GM03348 (cell line): ENCODE measurements at regions not wholly inside any gene's neighbourhood (a gene's known extent, or its start where the extent isn't known, plus 50 kb on each side); places are given as distances from the start of the nearest gene placed in this dataset.
A peak's percentile ranks its signal among the peaks of the same experiment; 100 is the strongest.

Source experiments
- DNase-seq: peaks from one replicate; pipeline ENCODE4 v3.0.0; 2012; ENCODE audit warnings: low spot score

DNA sequence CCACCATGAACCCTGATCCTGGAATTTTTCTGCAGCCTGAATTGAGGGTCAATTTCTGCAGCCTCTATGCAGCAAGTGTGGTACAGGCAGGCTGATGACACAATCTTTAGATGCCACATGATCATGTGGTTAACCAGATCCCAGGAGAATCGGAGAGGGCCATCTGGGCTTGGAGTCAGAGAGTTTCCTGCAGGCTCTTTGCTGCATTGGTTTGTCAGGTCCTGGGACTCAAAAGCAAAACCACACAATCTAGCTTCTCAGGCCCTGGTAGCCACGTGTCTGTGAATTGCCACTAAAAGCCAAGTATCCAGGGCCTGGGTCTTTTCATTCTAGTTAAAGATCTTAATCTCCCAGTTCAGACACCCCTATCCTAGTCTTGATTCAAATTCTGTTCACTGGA, 464.5 kb downstream of the BCOR start:
- DNase-seq = peak; percentile 47

DNA sequence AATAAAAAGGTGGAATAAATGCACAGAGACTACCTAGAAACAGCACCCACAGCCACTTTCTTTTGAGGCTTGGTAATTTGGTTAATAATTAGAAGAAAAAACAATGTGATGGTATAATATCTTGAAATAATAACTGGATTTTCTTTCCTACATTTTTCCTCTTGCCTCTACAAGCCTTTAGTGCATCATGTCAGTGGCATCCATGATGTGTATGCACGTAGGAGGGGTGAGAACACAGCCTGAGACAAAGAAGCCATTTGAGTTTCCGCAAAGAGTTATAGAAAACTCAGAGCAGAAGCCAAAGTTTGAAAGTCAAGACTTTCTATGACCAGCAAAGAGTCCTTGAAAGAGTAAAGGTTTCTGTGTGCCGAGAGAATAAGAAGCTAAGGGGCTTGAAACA, 461.3 kb downstream of the BCOR start:
- DNase-seq = no peak

DNA sequence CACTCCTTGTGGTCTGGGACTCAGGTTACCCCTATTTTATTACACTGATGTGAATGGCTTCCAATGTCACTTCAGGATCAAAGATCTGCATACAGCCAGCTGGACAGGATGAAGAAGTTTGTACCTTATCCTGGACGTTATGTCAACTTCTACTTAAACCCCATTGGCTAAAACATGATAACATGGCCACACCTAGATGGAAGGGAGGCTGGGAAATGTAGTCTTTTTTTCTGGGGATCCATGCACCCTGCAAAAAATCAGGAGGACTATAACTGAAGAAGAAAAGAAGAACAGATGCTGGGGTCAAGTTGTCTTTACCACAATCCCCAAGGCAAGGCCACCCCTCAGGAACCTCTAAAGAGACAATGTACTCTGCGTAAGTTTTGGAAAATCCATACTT, 459.2 kb downstream of the BCOR start:
- no peak for DNase-seq

DNA sequence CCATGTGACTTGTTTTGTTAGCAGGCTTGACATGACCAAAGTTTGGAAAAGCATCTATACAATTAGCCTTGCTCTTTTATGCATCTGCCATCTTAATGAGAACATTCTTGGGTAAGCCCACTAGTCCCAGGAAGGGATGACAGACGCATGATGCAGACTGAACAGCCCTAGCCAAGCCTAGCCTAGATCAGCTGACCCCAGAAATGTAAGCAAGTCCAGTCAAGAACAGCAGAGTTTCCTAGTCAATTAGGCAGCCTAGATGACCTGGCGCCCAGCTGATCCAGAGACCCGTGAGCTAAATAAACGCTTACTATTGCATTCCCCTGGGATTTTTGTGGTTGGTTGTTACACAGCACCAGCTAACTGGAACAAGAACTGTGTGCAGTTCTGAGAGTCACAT, 457.9 kb downstream of the BCOR start:
- DNase-seq = no peak

DNA sequence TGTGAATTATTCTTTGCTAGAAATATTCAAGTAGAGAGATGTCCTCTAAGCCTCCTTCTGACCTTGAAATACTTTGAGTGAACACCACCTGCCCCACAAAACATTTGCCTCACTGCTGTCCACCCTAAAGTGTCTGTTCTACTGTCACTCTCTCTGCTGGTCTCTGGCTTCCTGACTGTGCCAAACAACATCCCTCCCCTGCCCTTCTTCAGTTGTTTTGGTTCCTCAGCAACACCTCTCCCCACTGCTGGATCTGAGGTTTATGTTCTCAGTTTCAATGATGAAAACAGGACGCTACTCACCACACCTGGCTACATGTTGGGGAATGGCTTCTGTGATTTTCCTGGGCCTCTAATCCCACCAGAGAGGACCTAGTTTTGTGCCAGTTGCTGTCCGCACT, 456.9 kb downstream of the BCOR start:
- DNase-seq = no peak

DNA sequence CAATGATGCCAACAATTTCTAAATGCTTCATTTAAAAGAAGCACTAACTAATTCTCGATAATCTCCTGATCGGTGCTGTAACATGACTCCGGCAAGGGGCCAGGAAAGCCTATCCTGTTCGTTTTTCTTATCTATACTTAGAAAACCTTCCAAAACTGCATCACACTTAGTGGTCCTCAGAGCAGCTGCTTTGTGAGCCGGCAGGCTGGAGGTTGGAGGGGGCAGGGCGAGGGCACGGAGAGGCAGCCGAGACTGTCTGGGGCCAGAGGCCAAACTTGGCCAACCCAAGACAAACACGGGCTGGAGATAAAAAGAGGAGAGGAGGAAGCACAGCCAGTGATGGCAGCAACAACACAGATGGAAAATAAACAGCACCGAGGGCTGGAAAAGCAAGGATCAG, 455.7 kb downstream of the BCOR start:
- no peak for DNase-seq

DNA sequence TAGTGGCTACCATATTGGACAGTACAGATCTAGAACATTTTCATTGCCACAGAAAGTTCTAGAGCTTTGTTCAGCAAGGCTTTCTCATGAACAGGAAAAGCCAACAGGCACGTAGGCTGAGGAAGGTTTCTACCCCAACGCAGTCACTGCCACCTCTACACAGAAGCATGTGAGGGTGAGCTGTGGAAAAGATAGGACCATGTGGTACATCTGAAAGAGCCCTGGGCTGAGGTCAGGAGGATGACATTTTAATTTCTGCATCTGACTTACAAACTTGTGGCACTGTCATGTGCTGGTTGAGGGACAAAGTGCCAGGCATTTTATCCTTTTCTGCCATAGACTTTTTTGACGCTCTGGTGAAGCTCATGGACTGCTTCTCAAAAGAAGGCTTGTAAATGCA, 454.2 kb downstream of the BCOR start:
- no peak for DNase-seq

DNA sequence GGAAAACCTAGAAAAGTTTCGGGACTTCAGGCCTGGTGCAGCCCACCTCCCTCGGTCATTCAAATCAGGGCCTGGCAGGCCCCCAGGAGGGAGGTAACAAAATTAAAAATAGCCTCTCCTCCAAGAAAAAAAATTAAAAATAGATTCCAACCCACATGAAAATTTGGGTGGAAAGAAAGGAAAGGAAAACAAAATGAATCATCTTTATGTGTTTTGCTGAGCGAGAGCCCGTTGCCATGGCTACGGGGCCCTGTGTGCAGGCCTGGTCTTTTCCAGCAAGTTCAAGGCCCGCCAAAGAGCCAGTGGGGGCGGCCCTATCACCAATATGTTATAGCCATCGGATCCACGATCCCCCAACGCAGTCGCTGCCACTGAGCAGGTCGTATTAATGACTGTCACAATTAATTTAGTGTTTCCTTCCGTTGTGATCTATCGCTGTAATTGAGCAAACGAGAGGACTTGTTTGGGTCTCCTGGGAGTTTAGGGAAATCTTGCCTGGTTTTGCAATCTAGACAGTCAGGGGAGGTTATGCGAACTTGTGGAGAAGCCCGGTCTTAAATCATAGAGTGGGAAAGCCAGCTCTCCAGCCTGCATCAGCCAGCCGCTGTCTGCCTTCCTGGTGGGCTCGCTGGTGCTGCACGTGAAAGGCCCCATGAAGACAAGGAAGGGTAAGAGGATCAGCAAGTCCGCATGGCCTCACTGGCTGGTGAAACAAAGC, 452.4 kb downstream of the BCOR start:
- DNase-seq = peak; percentile 82

DNA sequence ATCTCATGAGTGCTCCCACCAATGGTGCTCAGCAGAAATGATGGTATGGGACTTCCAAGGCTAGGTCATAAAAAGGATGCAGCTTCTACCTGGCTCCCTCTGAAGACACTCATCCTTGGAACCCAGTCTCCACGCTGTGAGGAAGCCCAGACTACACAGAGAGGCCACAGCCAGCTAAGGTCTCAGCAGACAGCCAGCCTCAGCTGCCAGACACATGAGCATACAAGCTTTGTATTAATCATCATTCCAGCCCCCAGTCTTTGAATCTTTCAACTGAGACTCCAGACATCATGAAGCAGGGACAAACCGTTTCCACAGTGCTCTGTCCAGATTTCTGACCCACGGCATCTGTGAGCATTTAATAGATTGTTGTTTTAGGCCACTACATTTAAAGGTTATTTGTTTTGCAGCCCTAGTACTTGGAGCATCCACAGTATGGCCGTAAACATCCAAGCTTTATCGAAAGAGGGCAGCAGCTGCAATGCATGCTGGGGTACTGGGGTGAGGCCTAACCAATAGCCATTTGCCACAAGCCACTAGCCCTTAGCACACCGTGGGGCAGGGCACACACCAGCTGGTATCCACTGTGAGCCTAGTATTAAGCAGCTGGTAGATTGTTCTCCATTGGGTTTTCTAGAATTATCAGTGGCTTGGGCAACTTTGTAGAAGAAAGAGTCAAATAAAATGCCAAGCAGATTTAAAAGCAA, 449.1 kb downstream of the BCOR start:
- no peak for DNase-seq

DNA sequence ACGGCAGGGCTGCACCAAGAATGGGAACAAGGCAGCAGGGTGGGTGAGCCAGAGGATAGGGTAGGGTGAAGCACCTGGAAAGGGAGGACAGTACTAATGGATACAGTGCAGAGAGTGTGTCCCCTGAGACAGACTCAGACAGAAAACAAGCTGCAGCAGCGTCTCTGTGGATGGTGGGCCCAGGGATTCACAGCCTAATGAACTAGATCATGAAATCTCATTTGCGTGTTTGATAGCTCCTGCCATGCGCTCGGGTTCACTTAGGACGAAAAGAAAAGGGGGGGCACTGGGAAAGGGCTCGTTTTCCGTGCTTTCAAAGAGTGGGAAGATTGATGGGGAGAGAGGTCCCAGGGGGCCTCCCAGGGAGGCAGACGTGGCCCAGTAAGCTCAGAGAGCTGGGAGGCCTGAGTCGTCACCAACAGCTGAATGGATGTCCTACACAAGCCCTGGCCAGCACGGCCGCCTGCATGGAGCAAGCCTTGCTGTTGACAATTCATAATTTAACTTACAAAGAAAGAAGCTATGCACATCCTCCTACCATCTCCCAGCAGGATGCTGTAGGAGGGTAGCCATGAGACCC, 446.9 kb downstream of the BCOR start:
- no peak for DNase-seq

DNA sequence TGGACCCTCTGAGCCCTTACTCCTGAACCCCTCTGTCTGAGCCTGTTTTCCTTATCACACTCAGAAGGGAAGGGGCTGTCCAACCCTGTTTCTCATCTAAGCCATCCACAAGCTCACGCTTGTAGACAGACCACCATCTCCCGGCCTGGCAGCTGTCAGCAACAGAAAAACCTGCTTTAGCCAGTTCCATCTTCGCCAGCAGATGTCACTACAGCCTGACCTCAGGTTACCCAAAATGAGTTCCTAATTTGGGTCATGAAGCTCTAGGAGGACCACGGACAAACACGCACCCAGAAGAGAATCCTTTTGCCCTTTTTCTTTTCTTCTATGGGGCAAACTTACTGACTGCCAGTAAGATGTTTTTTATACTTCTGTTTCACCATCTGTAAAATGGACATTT, 445.4 kb downstream of the BCOR start:
- no peak for DNase-seq

DNA sequence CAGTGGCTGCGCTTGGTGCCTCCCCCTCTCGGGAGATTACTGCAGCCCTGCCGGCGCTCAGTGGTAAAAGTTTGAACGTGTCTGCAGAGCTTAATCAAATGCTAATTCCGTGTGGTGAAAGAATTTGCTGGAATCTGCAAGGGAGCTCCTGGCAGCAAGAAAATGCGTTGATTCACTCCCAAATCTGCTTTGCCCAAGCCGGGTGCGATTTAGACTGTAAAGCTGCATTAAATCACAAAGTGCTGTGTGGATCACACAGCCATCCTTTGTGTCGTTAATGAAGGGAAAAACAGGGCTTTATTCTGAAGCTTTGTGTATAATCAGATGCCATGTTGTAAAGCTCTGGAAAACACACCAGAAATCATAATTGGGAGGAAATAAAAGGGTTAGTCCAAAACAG, 444.1 kb downstream of the BCOR start:
- peak; percentile 36 for DNase-seq

DNA sequence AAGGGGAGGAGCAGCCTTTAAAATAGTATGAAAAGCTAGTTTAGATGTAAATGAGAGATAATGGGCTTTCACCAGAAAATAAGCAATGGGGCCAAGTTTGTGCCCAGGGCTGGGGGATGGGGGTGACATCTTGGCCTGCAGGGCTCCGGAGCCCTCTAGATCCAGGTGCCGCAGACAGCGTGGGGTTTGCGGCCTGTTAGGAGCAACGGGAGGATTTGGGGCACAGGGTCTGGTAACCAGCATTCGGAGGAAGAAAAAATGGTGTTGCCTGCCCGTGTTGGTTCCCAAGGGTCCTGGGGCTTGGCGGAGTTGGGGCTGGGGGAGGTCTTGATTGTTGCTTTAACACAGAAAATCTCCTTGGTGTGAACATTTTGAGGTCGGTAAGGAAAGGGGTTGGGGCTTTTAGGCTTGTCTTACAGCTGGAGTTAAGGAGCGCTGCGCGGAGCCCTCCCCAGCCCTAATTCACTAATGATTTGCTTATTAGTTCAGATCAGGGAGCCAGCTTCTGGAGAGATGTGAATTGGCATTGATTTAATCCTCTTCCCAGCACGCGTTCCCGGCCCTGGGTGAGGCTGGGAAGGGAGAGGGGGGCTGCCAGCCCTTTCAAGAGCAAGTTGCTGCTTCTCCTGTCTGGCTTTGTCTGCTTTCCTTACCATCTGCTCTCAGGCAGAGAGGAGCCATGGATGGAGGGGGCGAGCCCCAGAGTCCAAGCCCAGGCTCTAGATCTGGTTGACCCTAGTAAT, 443.4 kb downstream of the BCOR start:
- DNase-seq = no peak

DNA sequence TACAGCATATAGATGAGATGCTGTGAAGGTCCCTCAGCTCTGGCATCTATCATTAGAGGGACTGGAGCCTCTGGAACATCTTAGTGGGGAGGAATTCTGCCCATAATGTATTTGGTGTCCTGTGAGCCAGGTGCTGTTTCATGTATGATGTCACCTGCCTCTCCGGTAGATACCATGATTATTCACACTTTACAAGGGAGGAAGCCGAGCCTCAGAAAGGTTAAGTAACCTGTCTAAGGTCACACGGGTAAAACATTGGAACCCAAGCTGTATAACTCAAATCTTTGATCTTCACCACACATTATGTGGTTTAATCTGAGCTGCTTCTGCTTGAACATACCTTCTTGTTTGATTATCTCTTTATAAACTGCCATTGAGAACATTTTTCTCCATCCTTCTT, 442.8 kb downstream of the BCOR start:
- no peak for DNase-seq

DNA sequence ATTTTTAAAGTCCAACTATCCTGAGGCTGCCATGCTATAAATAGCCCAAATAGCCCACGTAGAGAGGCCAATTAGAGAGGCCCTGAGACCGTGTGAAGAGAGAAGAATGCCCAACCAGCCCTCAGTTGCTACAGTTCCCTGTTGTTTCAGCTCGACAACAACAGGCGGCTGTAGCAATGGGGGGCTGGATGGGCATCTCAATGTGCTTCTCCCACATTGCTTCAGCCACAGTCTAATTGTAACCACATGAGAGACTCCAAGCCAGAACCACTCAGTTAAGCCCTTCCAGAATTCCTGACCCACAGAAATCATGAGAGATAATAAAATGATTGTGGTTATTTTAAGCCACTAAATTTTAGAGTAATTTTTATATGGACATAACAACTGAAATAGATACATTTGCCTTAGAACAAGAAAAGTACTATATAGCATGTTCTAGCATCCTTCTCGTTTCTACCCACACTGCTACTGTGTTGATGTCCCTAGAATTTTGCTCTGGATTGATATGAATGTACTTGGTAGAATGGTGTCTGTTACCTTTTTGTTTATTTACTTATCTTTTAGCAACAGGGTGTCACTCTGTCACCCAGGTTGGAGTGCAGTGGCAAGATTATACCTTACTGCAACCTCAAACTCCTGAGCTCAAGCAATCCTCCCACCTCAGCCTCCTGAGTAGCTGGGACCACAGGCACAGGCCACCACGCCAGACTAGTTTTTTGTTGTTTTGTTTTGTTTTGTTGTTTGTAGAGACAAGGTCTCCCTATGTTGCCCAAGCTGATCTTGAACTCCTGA, 436.4 kb downstream of the BCOR start:
- DNase-seq = peak; percentile 24

DNA sequence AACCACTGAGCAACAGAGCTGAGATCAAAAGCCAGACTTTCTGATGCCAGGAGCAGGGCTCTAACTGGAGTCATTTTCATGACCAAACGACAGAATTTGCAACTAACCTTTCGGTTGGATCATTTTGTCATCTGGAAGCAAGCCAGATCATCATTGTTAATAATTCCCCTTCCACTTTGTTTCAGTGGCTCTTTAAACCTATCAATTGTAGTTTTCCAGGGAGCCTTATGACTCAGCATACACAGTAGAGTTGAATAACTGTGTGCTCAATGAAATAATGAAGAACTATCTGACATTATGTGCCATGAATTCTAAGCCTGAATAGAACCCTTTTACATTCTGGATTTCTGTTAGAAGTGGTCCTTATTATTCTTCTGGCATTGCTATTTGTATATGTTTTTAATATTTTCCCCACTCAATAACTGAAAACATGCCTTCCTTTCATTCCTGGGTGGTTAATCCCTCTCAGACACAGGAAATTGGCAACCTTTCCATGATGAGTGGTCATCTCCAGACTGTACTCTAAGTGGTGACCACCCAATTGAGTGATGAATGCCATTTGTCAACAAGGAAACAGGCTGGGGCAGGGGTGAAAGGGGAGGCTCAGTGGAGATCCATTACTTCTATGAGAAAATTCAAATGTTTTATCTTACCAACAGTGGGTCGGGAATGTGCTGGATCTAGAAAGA, 431.8 kb downstream of the BCOR start:
- peak; percentile 46 for DNase-seq

DNA sequence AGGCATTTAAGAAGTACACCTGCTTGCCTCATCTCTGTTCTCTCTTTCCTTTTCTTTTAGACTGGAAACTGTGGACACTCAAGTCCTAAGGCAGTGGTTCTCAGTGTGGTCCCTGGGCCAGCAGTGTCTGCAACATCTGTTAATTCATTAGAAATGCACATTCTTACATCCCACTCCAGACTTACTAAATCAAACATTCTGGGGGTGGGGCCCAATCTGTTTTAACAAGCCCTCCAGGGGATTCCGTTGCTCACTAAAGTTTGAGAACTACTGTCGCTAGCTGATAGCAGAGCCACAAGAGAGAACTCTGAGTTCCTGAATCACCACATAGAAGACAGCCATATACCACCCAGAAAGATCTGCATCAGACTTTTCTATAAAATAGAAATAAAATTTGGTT, 430.6 kb downstream of the BCOR start:
- DNase-seq = no peak

DNA sequence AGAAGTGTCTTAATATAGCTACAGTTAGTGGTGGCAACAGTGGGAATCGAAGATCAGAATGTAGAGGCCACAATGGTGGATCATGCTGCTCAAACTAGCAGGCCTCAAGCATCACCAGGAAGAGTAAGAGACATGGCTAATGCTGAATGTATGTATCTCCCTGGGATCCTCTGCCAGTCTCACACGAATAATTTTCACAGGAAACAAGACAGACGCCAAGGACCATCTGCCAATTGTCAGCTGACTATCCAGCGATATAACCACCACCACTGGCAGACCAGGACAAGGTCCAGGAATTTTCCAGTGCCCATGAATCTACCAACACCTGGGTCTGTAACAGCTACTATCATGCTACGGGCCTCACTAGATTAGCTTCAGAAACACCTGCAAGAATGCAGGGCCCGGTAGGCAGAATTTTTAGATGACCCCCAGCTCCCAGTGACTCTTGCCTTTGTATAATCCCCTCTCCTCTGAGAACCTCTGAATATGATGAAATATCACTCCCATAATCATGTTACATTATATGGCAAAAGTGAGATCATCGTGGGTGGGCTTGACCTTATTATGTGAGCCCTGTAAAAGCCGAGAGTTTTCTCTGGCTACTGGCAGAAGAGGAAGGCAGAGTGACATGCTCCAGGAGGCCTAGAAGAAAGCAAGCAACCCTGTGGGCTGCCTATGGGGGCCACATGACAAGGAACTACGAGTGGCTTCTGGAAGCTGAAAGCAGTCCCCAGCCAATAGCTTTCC, 429.8 kb downstream of the BCOR start:
- DNase-seq = no peak

DNA sequence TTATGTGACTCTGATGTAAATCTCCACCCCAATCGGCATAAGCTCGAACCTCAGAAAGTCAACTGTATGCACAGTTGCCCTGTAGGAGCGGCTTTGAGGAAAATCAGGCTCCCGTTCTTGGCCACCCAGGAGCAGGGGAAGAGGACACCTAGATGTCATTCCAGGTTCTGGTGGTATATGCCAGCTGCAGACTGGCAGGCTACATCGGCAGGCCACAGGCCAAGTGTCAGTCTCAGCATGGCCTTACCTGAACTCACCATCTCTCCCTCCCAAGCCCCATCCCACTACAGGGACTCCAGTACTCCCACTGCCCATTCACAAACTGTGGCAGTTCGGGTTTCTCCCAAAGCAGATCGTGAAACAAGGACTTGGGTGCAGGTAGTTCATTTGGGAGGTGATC, 428.1 kb downstream of the BCOR start:
- DNase-seq = no peak

DNA sequence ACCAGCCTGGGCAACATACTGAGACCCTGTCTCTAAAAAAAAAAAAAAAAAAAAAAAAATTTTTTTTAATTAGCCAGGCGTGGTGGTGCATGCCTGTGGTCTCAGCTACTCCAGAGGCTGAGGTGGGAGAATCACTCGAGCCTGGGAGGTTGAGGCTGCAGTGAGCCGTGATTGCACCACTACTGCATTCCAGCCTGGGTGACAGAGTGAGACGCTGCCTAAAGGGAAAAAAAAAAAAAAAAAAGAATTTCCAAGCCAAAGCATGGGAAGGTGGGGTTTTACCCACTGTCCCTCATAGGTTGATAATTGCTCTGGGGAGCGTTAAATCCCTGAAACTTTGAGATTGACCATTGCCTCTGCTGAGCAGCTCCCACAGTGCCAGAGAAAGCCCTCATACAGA, 427.5 kb downstream of the BCOR start:
- DNase-seq = peak; percentile 22

DNA sequence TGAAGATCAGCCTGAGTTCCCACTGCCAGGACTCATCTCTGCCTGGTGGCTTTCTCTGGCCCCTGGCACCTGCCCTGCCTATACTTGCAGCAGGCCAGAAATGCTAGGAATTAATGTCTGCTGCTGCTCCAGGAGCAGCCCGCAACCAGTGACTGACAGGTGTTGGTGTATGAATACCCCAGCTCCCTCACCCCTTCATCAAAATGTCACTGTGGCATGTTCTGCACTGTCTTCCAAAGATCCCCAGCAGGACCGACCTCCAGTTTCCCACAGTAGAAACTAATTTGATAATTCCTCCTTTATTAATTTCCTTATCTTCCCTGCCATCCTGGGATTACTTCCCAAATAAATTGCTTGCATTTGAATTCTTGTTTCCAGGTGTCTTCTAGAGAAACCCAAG, 425.4 kb downstream of the BCOR start:
- DNase-seq = no peak
